ENCODE measurements at regions not wholly inside any gene's neighbourhood (a gene's known extent, or its start where the extent isn't known, plus 50 kb on each side); places are given as distances from the start of the nearest gene placed in this dataset.

- TF ChIP-seq POLR2AphosphoS5 (IDR thresholded peaks at IDR 0.05; ENCODE audit: low read depth, low read length), result no peak
- no peak for TF ChIP-seq CTCF (IDR thresholded peaks at IDR 0.05)
- no peak for TF ChIP-seq PBX3 (IDR thresholded peaks at IDR 0.05)
- TF ChIP-seq MEF2A (IDR thresholded peaks at IDR 0.05; ENCODE audit: borderline replicate concordance, low read depth), result no peak
- no peak for TF ChIP-seq FOXM1 (IDR thresholded peaks at IDR 0.05; ENCODE audit: low read depth)
- TF ChIP-seq FOSL2 (IDR thresholded peaks at IDR 0.05; ENCODE audit: borderline replicate concordance, low read depth), result no peak
- TF ChIP-seq RFX5 (IDR thresholded peaks at IDR 0.05; ENCODE audit: low read length), result no peak
- TF ChIP-seq RAD21 (IDR thresholded peaks at IDR 0.05; ENCODE audit: low read length), result no peak
- no peak for TF ChIP-seq SIN3A (IDR thresholded peaks at IDR 0.05; ENCODE audit: borderline replicate concordance, low read depth, low read length)
- TF ChIP-seq TEAD4 (IDR thresholded peaks at IDR 0.05; ENCODE audit: borderline replicate concordance, insufficient read depth), result no peak
- no peak for TF ChIP-seq ZBTB33 (IDR thresholded peaks at IDR 0.05; ENCODE audit: borderline replicate concordance, low read depth)
- no peak for TF ChIP-seq USF2 (IDR thresholded peaks at IDR 0.05; ENCODE audit: borderline replicate concordance, low read depth, low read length)
- no peak for TF ChIP-seq GABPA (IDR thresholded peaks at IDR 0.05; ENCODE audit: low read depth)
- TF ChIP-seq RCOR1 (IDR thresholded peaks at IDR 0.05; ENCODE audit: low read length), result no peak
Measured at GRCh38 chr4:116860891-116861290, 224.5 kb downstream of the TRAM1L1 start.
